ENCODE measurements at regions not wholly inside any gene's neighbourhood (a gene's known extent, or its start where the extent isn't known, plus 50 kb on each side); places are given as distances from the start of the nearest gene placed in this dataset.
A peak's percentile ranks its signal among the peaks of the same experiment; 100 is the strongest.
"Not testable (repeated sequence)": the region's sequence is repeated elsewhere in the genome, so short reads cannot be mapped to it uniquely, and the experiment has no call there.

DNA sequence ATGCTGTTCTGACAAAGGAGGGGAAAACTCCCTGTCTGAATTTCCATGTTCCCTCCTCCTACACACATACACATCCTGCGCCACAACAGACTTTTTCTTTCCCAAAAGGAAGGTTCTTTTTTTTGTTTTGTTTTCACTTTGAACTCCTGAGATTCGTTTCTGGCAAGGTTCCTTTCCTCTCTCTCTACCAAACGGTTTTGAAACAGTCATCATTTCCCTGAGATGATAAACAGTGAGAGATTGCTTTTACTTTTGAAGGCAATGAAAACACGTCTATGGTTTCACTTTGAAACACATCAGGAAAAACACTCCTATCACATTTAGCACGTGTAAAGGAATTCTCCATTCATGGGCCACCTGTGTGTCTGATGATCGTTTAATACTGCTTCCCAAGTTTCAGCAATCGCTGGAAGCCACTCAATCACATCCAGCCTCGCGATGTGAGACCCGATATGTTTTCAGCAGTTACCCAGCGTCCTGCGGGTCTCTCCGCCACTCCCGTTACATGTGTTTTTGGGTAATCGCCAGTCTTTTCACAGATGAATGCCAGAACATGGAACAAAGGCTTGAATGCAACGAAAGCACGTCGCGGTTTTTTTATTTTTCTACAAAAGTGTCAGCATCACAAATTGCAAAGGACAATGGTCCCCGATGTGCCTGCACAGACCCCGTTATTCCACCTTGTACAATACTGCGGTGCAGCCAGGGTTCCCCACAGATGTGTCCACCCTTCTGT, 62.8 kb upstream of the CUX1 start:
- no peaks in the 10 kb centered on the region for H3F3A ChIP-seq (ENCODE audit: low read length, unreplicated experiment)
- ATAC-seq (peak; percentile 74), DNase-seq (peak; percentile 23)
- H3K27me3 ChIP-seq (ENCODE audit: low read length), result no peaks in the 10 kb centered on the region
- peak overlapping the region; percentile 80 for H3K4me3 ChIP-seq (ENCODE audit: low read length)
- intact Hi-C loops (cut with micrococcal nuclease), result no loop called here
- H3K79me2 ChIP-seq (ENCODE audit: low read length), result no peaks in the 10 kb centered on the region
- ChIA-PET POLR2A (ENCODE audit: unreplicated experiment) (no interaction called here), CTCF (no interaction called here)
- no peaks in the 10 kb centered on the region; the same call in 1 of the 2 replicates for H3K4me1 ChIP-seq (ENCODE audit: insufficient read depth, low read length)
- no TSS peak for BruUV-seq (replicated peaks)
- H2AFZ ChIP-seq (ENCODE audit: low read length), result peak overlapping the region; percentile 83
- TF ChIP-seq EZH2 (IDR thresholded peaks at IDR 0.05; ENCODE audit: low read length, unreplicated experiment) (no peak), EZH2phosphoT487 (IDR thresholded peaks at IDR 0.05; ENCODE audit: borderline replicate concordance, low read length) (no peak)
- TF ChIP-seq, protein P1, sequence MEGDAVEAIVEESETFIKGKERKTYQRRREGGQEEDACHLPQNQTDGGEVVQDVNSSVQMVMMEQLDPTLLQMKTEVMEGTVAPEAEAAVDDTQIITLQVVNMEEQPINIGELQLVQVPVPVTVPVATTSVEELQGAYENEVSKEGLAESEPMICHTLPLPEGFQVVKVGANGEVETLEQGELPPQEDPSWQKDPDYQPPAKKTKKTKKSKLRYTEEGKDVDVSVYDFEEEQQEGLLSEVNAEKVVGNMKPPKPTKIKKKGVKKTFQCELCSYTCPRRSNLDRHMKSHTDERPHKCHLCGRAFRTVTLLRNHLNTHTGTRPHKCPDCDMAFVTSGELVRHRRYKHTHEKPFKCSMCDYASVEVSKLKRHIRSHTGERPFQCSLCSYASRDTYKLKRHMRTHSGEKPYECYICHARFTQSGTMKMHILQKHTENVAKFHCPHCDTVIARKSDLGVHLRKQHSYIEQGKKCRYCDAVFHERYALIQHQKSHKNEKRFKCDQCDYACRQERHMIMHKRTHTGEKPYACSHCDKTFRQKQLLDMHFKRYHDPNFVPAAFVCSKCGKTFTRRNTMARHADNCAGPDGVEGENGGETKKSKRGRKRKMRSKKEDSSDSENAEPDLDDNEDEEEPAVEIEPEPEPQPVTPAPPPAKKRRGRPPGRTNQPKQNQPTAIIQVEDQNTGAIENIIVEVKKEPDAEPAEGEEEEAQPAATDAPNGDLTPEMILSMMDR (conservative IDR thresholded peaks at IDR 0.05; ENCODE audit: low read depth, low read length), result no peak
- peak overlapping the region; percentile 96 for H3K4me2 ChIP-seq (ENCODE audit: low read length)
- no peaks in the 10 kb centered on the region for H3K36me3 ChIP-seq (ENCODE audit: low read depth, low read length)
- no peaks in the 10 kb centered on the region for H3K9me3 ChIP-seq (ENCODE audit: low read length)
- H3K9me2 ChIP-seq (replicated peaks; ENCODE audit: low read length), result no peaks in the 10 kb centered on the region
- H4K20me1 ChIP-seq (ENCODE audit: low read length), result no peaks in the 10 kb centered on the region
- no peak overlapping the region for H3K27ac ChIP-seq (ENCODE audit: low read length)
- H3K9ac ChIP-seq (ENCODE audit: low read length), result peak overlapping the region; percentile 52

DNA sequence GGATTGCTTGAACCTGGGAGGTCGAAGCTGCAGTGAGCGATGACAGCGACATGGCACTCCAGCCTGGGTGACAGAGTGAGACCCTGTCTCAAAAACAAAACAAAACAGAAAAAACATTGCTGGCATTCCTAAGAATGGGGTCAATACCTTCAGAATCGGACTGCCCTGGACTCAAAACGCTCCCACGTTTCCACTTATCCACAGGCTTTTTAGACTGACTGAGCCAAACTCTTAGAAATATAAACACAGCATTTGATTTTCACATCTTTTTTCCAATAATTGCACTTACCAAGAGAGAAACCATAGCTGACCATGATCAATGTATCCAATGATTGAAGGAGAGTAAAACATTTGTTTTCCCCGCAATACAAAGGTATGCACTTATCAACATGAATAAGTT, 59.5 kb upstream of the CUX1 start:
- no peak overlapping the region for H3K4me3 ChIP-seq (ENCODE audit: low read length)
- no peaks in the 10 kb centered on the region for H3K9me3 ChIP-seq (ENCODE audit: low read length)
- ChIA-PET POLR2A (ENCODE audit: unreplicated experiment) (no interaction called here), CTCF (no interaction called here)
- no peaks in the 10 kb centered on the region for H3F3A ChIP-seq (ENCODE audit: low read length, unreplicated experiment)
- intact Hi-C loops (cut with micrococcal nuclease), result no loop called here
- no peak overlapping the region for H3K4me2 ChIP-seq (ENCODE audit: low read length)
- H3K4me1 ChIP-seq (ENCODE audit: insufficient read depth, low read length), result no peaks in the 10 kb centered on the region; the same call in 1 of the 2 replicates
- H3K27ac ChIP-seq (ENCODE audit: low read length), result no peak overlapping the region
- no peak overlapping the region for H3K9ac ChIP-seq (ENCODE audit: low read length)
- no peak for TF ChIP-seq EZH2phosphoT487 (IDR thresholded peaks at IDR 0.05; ENCODE audit: borderline replicate concordance, low read length)
- TF ChIP-seq, protein P1 (conservative IDR thresholded peaks at IDR 0.05; ENCODE audit: low read depth, low read length), result no peak
- no peak for TF ChIP-seq EZH2 (IDR thresholded peaks at IDR 0.05; ENCODE audit: low read length, unreplicated experiment)
- H2AFZ ChIP-seq (ENCODE audit: low read length), result no peak overlapping the region
- no peak for ATAC-seq
- BruUV-seq (replicated peaks), result no TSS peak
- no peaks in the 10 kb centered on the region for H3K27me3 ChIP-seq (ENCODE audit: low read length)
- H3K36me3 ChIP-seq (ENCODE audit: low read depth, low read length), result no peaks in the 10 kb centered on the region
- H3K79me2 ChIP-seq (ENCODE audit: low read length), result no peaks in the 10 kb centered on the region
- no peaks in the 10 kb centered on the region for H3K9me2 ChIP-seq (replicated peaks; ENCODE audit: low read length)
- H4K20me1 ChIP-seq (ENCODE audit: low read length), result no peaks in the 10 kb centered on the region
- DNase-seq, result no peak

DNA sequence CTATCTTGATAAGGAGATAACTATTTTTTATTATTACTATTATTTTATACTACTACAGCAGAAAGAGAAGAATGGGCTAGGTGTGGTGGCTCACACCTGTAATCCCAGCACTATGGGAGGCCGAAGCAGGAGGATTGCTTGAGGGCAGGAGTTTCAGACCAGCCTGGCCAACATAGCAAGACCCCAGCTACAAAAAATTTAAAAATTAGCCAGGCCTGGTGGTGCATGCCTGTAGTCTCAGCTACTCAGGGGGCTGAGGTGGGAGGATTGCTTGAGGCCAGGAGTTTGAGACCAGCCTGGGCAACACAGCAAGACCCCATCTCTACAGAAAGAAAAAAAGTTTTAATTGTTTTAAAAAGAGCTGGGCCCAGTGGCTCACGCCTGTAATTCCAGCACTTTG, 58.9 kb upstream of the CUX1 start:
- ATAC-seq; CTCF ChIA-PET; H3K9ac ChIP-seq (ENCODE audit: low read length); H3K9me2 ChIP-seq (replicated peaks; ENCODE audit: low read length); DNase-seq; POLR2A ChIA-PET (ENCODE audit: unreplicated experiment); H3K27ac ChIP-seq (ENCODE audit: low read length); H3K79me2 ChIP-seq (ENCODE audit: low read length); H3K4me3 ChIP-seq (ENCODE audit: low read length); intact Hi-C loops (cut with micrococcal nuclease); H3K27me3 ChIP-seq (ENCODE audit: low read length); H3K4me2 ChIP-seq (ENCODE audit: low read length); H3K4me1 ChIP-seq (ENCODE audit: insufficient read depth, low read length); H3F3A ChIP-seq (ENCODE audit: low read length, unreplicated experiment); H2AFZ ChIP-seq (ENCODE audit: low read length); H4K20me1 ChIP-seq (ENCODE audit: low read length); H3K9me3 ChIP-seq (ENCODE audit: low read length); BruUV-seq (replicated peaks); H3K36me3 ChIP-seq (ENCODE audit: low read depth, low read length): not testable (repeated sequence)
